ENCODE measurements at regions not wholly inside any gene's neighbourhood (a gene's known extent, or its start where the extent isn't known, plus 50 kb on each side); places are given as distances from the start of the nearest gene placed in this dataset.

- peaks cover 2% of the 10 kb centered on the region; the same call in 1 of the 2 replicates for H3K27me3 Mint-ChIP-seq (ENCODE audit: insufficient read depth)
- no peak overlapping the region for H3K27ac Mint-ChIP-seq
- H3K4me3 Mint-ChIP-seq, result no peak overlapping the region
- peaks cover 19% of the 10 kb centered on the region for H3K4me1 Mint-ChIP-seq (ENCODE audit: low read depth)
- H3K9me3 Mint-ChIP-seq, result no peaks in the 10 kb centered on the region
- TF ChIP-seq, protein P1, sequence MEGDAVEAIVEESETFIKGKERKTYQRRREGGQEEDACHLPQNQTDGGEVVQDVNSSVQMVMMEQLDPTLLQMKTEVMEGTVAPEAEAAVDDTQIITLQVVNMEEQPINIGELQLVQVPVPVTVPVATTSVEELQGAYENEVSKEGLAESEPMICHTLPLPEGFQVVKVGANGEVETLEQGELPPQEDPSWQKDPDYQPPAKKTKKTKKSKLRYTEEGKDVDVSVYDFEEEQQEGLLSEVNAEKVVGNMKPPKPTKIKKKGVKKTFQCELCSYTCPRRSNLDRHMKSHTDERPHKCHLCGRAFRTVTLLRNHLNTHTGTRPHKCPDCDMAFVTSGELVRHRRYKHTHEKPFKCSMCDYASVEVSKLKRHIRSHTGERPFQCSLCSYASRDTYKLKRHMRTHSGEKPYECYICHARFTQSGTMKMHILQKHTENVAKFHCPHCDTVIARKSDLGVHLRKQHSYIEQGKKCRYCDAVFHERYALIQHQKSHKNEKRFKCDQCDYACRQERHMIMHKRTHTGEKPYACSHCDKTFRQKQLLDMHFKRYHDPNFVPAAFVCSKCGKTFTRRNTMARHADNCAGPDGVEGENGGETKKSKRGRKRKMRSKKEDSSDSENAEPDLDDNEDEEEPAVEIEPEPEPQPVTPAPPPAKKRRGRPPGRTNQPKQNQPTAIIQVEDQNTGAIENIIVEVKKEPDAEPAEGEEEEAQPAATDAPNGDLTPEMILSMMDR (IDR thresholded peaks at IDR 0.05), result no peak
- no peak for DNase-seq
- H3K36me3 Mint-ChIP-seq (ENCODE audit: low read depth), result no peaks in the 10 kb centered on the region
Measured at GRCh38 chr4:74667944-74668343, 126.4 kb downstream of the BTC start.

GRCh38 chr4:74669702-74670101, 124.6 kb downstream of the BTC start:
- peaks cover 2% of the 10 kb centered on the region; the same call in 1 of the 2 replicates for H3K27me3 Mint-ChIP-seq (ENCODE audit: insufficient read depth)
- TF ChIP-seq, protein P1 (IDR thresholded peaks at IDR 0.05), result no peak
- peaks cover 19% of the 10 kb centered on the region for H3K4me1 Mint-ChIP-seq (ENCODE audit: low read depth)
- no peak overlapping the region for H3K27ac Mint-ChIP-seq
- H3K4me3 Mint-ChIP-seq, result no peak overlapping the region
- no peaks in the 10 kb centered on the region for H3K36me3 Mint-ChIP-seq (ENCODE audit: low read depth)
- no peak for DNase-seq
- H3K9me3 Mint-ChIP-seq, result no peaks in the 10 kb centered on the region

- Mint-ChIP-seq H3K27ac (no peak overlapping the region), H3K27me3 (ENCODE audit: insufficient read depth) (peaks cover 2% of the 10 kb centered on the region; the same call in 1 of the 2 replicates), H3K36me3 (ENCODE audit: low read depth) (no peaks in the 10 kb centered on the region), H3K4me1 (ENCODE audit: low read depth) (peaks cover 17% of the 10 kb centered on the region), H3K4me3 (no peak overlapping the region), H3K9me3 (no peaks in the 10 kb centered on the region)
- no peak for DNase-seq
- TF ChIP-seq, protein P1 (IDR thresholded peaks at IDR 0.05), result no peak
Measured at GRCh38 chr4:74670583-74670982, 123.7 kb downstream of the BTC start.

DNA sequence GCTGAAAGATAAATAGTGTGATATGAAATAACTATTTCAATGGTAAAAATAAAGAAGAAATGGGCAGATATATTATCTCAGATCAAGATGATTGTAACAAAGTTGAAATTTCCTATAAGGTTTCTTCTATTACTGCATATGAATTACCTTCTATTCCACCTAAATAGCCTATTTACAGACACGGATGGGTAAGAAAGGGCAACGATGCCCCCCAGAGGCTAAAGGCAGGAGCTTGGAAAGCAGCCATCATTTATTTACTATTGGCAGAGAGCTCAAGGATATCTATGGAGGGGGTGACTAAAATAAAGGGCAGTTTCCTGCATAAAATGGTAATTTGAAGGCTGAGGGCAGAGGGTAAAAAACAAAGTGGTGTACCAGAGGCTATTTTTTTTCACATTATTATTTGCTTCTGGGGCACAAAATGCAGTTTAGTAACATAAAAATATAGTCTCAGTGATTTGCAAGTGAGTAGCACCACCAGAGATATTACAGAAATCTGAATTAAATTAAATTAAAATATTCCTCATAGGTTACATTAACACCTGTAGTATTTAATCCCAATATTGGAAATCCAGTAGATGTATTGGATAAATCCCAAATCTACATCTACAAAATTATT, 123.1 kb downstream of the BTC start:
- Mint-ChIP-seq H3K4me3 (no peak overlapping the region), H3K4me1 (ENCODE audit: low read depth) (peaks cover 20% of the 10 kb centered on the region), H3K9me3 (no peaks in the 10 kb centered on the region), H3K27ac (no peak overlapping the region), H3K27me3 (ENCODE audit: insufficient read depth) (peaks cover 2% of the 10 kb centered on the region; the same call in 1 of the 2 replicates), H3K36me3 (ENCODE audit: low read depth) (no peaks in the 10 kb centered on the region)
- TF ChIP-seq, protein P1 (IDR thresholded peaks at IDR 0.05), result peak; percentile 85
- peak; percentile 68 for DNase-seq

DNA sequence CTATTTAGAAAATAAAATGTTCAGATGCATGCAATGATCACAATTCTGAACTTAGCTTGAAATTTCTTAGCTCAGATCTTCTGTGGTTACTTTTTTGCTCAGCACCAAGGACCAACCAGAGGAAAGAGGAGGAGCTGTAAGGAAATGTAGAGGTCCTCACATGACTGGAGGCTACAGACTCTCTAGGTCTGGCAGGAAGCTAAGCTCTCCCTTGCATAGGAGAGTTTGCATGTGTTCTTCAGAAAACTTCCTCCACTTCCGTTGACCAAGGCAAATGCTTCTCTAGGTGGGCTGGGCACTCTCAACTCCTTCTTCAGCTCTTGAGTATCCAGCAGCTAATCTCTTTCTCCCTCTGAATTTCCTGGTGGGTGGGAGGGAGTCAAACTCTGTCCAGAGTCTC, 119.6 kb downstream of the BTC start:
- Mint-ChIP-seq H3K36me3 (ENCODE audit: low read depth) (peaks cover 5% of the 10 kb centered on the region; the same call in 1 of the 2 replicates), H3K4me3 (no peak overlapping the region), H3K4me1 (ENCODE audit: low read depth) (peaks cover 20% of the 10 kb centered on the region), H3K27ac (no peak overlapping the region), H3K27me3 (ENCODE audit: insufficient read depth) (peaks cover 4% of the 10 kb centered on the region), H3K9me3 (no peaks in the 10 kb centered on the region)
- TF ChIP-seq, protein P1 (IDR thresholded peaks at IDR 0.05), result no peak
- no peak for DNase-seq
